ENCODE measurements at regions not wholly inside any gene's neighbourhood (a gene's known extent, or its start where the extent isn't known, plus 50 kb on each side); places are given as distances from the start of the nearest gene placed in this dataset.

DNA sequence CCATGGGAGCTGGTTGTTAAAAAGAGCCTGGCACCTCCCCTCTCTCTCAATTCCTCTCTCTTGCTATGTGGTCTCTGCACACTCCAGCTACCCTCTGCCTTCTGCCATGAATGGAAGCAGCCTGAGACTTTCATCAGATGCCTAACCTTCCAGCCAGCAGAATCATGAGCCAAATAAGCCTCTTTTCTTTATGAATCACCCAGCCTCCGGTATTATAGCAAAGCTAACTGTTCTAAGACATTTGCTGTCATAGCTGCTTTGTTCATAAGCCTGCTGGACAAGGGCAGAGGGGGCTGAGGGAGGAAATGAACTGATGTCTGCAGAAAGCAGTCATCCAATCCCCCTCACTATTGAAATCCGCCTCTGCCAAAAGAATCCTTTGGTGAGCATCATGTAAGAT lies 196.7 kb downstream of the ZNF330 start:
- TF ChIP-seq POLR2AphosphoS5 (IDR thresholded peaks at IDR 0.05; ENCODE audit: borderline replicate concordance, low read depth, low read length): no peak
- no peak for TF ChIP-seq EZH2 (IDR thresholded peaks at IDR 0.05)

Measured in SK-N-MC (cell line).